DND-41 (cell line): ENCODE measurements at regions not wholly inside any gene's neighbourhood (a gene's known extent, or its start where the extent isn't known, plus 50 kb on each side); places are given as distances from the start of the nearest gene placed in this dataset.

Experiments
- ATAC-seq: fragments of 200-7000 bp; cut with Tn5 transposase; 3 replicates; pipeline ENCODE4 v1.9.1; 2021; ENCODE audit warnings: low read depth; ENCODE audit not compliant: insufficient read depth
- DNase-seq: peaks from one replicate; pipeline ENCODE4 v3.0.0-alpha.2; 2020
- H2AFZ ChIP-seq: 2 replicates; pipeline ENCODE4 v1.6.0; 2012; ENCODE audit warnings: low read depth, low read length
- H3K27ac ChIP-seq: 2 replicates; pipeline ENCODE4 v1.5.1; 2012; ENCODE audit warnings: low read length, inconsistent platforms
- H3K27me3 ChIP-seq: fragments of 200-600 bp; sonication (generic); 2 replicates; pipeline ENCODE4 v1.6.0; 2012; ENCODE audit warnings: low read length, mild to moderate bottlenecking, inconsistent platforms; ENCODE audit not compliant: insufficient read depth, poor library complexity
- H3K36me3 ChIP-seq: 2 replicates; pipeline ENCODE4 v1.5.1; 2012; ENCODE audit warnings: low read length, inconsistent platforms; ENCODE audit not compliant: insufficient read depth
- H3K4me1 ChIP-seq: 2 replicates; pipeline ENCODE4 v1.5.1; 2012; ENCODE audit warnings: mild to moderate bottlenecking, low read length; ENCODE audit not compliant: insufficient read depth
- H3K4me2 ChIP-seq: 2 replicates; pipeline ENCODE4 v1.6.0; 2012; ENCODE audit warnings: mild to moderate bottlenecking, moderate library complexity, low read length, inconsistent platforms; ENCODE audit not compliant: insufficient read depth
- H3K4me3 ChIP-seq, 2 experiments: fragments of 200-600 bp in 1 of 2; shearing (Covaris generic) in 1 of 2; 2 replicates each; pipeline ENCODE4 v1.5.1; 2012 to 2016; ENCODE audit warnings: inconsistent platforms in 2 of 2, low read length in 2 of 2, mild to moderate bottlenecking in 2 of 2, low read depth in 1 of 2, moderate library complexity in 1 of 2
- H3K79me2 ChIP-seq: 2 replicates; pipeline ENCODE4 v1.6.0; 2012; ENCODE audit warnings: low read length, inconsistent platforms; ENCODE audit not compliant: insufficient read depth
- H3K9ac ChIP-seq: 2 replicates; pipeline ENCODE4 v1.6.0; 2012; ENCODE audit warnings: low read depth, mild to moderate bottlenecking, inconsistent platforms, low read length, moderate library complexity
- H3K9me3 ChIP-seq: 2 replicates; pipeline ENCODE4 v1.5.1; 2012; ENCODE audit warnings: low read length, moderate library complexity, mild to moderate bottlenecking, inconsistent platforms; ENCODE audit not compliant: insufficient read depth, severe bottlenecking
- H4K20me1 ChIP-seq: 2 replicates; pipeline ENCODE4 v1.6.0; 2012; ENCODE audit warnings: low read length; ENCODE audit not compliant: insufficient read depth
- EZH2 ChIP-seq: IDR thresholded peaks from 3 replicates; pipeline ENCODE4 v1.6.1; 2012; ENCODE audit warnings: borderline replicate concordance, low read depth, mild to moderate bottlenecking, moderate library complexity, low read length, inconsistent platforms; ENCODE audit not compliant: severe bottlenecking
- TF ChIP-seq, protein P1 (sequence below): IDR thresholded peaks from 2 replicates; pipeline ENCODE4 v1.5.1; 2012; ENCODE audit warnings: borderline replicate concordance, low read length, moderate library complexity, mild to moderate bottlenecking; ENCODE audit not compliant: poor library complexity, severe bottlenecking; ENCODE audit errors: extremely low read depth

DNA sequence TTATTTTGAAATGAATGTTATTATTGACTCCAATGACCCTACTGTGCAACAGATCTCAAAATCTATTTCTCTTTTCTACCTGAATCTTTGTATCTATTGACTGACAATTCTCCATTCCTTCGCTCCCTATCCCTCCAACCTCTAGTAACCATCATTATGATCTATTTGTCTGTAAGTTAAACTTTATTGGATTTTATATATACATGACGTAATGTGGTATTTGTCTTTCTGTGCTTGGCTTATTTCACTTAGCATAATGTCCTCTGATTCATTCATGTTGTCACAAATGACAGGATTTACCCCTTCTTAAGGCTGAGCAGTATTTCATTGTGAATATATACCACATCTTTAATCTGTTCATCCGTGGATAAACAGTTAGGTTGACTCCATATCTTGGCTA lies 200.4 kb upstream of the SORCS1 start:
- H3K9ac ChIP-seq, result no peak overlapping the region
- no peak overlapping the region for H3K4me2 ChIP-seq
- no peaks in the 10 kb centered on the region for H3K4me1 ChIP-seq
- H3K27ac ChIP-seq, result no peak overlapping the region
- H3K36me3 ChIP-seq, result no peaks in the 10 kb centered on the region
- no peaks in the 10 kb centered on the region for H3K27me3 ChIP-seq
- H3K79me2 ChIP-seq, result no peaks in the 10 kb centered on the region
- no peaks in the 10 kb centered on the region for H4K20me1 ChIP-seq
- H3K4me3 ChIP-seq, result no peak overlapping the region
- DNase-seq (no peak), ATAC-seq (no peak)
- H3K9me3 ChIP-seq, result no peaks in the 10 kb centered on the region
- no peak for TF ChIP-seq EZH2
- TF ChIP-seq, protein P1, sequence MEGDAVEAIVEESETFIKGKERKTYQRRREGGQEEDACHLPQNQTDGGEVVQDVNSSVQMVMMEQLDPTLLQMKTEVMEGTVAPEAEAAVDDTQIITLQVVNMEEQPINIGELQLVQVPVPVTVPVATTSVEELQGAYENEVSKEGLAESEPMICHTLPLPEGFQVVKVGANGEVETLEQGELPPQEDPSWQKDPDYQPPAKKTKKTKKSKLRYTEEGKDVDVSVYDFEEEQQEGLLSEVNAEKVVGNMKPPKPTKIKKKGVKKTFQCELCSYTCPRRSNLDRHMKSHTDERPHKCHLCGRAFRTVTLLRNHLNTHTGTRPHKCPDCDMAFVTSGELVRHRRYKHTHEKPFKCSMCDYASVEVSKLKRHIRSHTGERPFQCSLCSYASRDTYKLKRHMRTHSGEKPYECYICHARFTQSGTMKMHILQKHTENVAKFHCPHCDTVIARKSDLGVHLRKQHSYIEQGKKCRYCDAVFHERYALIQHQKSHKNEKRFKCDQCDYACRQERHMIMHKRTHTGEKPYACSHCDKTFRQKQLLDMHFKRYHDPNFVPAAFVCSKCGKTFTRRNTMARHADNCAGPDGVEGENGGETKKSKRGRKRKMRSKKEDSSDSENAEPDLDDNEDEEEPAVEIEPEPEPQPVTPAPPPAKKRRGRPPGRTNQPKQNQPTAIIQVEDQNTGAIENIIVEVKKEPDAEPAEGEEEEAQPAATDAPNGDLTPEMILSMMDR, result no peak
- no peak overlapping the region for H2AFZ ChIP-seq

DNA sequence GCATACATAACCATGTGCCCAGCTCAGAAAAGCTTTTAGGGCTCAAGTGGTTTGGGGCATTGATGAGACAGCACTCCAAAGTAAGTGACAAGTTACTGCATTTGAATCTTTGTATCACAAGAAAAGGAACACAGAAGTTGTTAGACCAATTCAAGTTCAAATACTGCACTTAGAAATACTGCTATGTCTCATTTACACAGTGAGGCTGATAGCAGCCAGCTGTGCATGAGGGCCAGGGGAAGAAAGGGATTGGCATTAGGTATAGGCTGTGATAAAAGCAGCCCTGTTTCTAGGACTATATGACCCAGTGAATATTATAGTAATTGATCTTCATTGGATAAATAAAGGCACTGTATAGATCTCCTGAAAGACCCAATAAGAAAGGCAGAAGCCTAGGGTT lies 197.8 kb upstream of the SORCS1 start:
- Histone ChIP-seq H3K27ac (no peak overlapping the region), H3K4me2 (no peak overlapping the region), H3K9me3 (no peaks in the 10 kb centered on the region), H2AFZ (no peak overlapping the region), H3K36me3 (no peaks in the 10 kb centered on the region), H3K9ac (no peak overlapping the region), H3K4me3 (no peak overlapping the region), H3K27me3 (no peaks in the 10 kb centered on the region), H3K79me2 (no peaks in the 10 kb centered on the region), H4K20me1 (no peaks in the 10 kb centered on the region), H3K4me1 (no peaks in the 10 kb centered on the region)
- TF ChIP-seq, protein P1, result no peak
- no peak for TF ChIP-seq EZH2
- no peak for ATAC-seq
- no peak for DNase-seq

DNA sequence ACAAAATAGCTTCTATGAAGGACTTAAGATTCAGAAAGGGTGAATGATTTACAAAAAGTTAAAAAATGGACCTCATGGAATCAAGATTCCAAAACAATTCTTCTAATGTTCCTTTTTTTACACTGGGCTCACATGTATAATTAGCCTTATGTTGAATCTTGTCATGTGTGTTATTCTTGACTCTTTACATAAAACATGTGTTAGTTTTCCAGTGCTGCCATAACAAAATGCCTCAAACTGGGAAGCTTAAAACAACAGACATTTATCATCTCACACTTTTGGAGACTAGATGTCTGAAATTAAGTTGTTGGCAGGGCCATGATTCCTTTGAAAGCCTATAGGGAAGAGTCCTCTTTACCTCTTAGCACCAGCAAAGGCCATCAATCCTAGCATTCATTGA lies 192.5 kb upstream of the SORCS1 start:
- H4K20me1 ChIP-seq, result no peaks in the 10 kb centered on the region
- no peak overlapping the region for H3K4me2 ChIP-seq
- no peak overlapping the region for H3K4me3 ChIP-seq
- no peaks in the 10 kb centered on the region for H3K27me3 ChIP-seq
- TF ChIP-seq, protein P1, result no peak
- no peak for TF ChIP-seq EZH2
- no peaks in the 10 kb centered on the region for H3K36me3 ChIP-seq
- no peak overlapping the region for H2AFZ ChIP-seq
- no peak overlapping the region for H3K9ac ChIP-seq
- DNase-seq (no peak), ATAC-seq (no peak)
- no peaks in the 10 kb centered on the region for H3K4me1 ChIP-seq
- H3K79me2 ChIP-seq, result no peaks in the 10 kb centered on the region
- no peaks in the 10 kb centered on the region for H3K9me3 ChIP-seq
- no peak overlapping the region for H3K27ac ChIP-seq

DNA sequence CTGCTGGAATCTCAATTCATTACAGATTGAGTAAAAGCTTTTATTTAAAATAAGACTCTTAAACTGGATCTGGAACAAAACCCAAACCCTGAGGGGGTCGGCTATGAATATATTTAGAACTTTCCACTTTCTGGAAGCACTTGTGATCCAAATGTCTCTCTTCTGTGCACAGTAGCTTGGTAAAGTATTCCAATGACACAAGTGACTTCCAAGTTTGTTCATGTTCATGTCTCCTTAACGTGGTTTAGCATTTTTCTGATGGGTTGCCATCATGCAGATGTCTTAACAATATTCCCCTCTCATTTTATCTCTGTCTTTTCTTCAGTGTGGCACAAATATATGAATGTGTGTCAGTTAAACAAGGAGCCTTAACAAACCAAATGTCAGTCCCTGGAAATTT lies 191.9 kb upstream of the SORCS1 start:
- H3K36me3 ChIP-seq, result no peaks in the 10 kb centered on the region
- ATAC-seq (no peak), DNase-seq (no peak)
- H3K27me3 ChIP-seq, result no peaks in the 10 kb centered on the region
- no peaks in the 10 kb centered on the region for H3K4me1 ChIP-seq
- H4K20me1 ChIP-seq, result no peaks in the 10 kb centered on the region
- H3K9ac ChIP-seq, result no peak overlapping the region
- H3K27ac ChIP-seq, result no peak overlapping the region
- no peaks in the 10 kb centered on the region for H3K79me2 ChIP-seq
- TF ChIP-seq, protein P1, result no peak
- no peak for TF ChIP-seq EZH2
- H3K4me2 ChIP-seq, result no peak overlapping the region
- H3K4me3 ChIP-seq, result no peak overlapping the region
- no peaks in the 10 kb centered on the region for H3K9me3 ChIP-seq
- H2AFZ ChIP-seq, result no peak overlapping the region
